PC-9 (cell line): ENCODE measurements at regions not wholly inside any gene's neighbourhood (a gene's known extent, or its start where the extent isn't known, plus 50 kb on each side); places are given as distances from the start of the nearest gene placed in this dataset.

Experiments
- BruUV-seq: library from RNA; stranded (reverse); fragments of 400-500 nt; replicated peaks from 2 replicates; lab custom pipeline; 2021; lab: Mats Ljungman, UMichigan
- CTCF ChIA-PET: fragments of 300-600 bp; sonication (Branson Sonifier 250); formaldehyde crosslinking; loops from one replicate; lab custom pipeline; 2022; ENCODE audit warnings: antibody characterized with exemption; lab: Charles Lee
- POLR2A ChIA-PET: fragments of 300-600 bp; sonication (Branson Sonifier 250); formaldehyde crosslinking; loops from one replicate; lab custom pipeline; 2022; ENCODE audit warnings: antibody characterized with exemption; ENCODE audit not compliant: unreplicated experiment; lab: Charles Lee
- DNase-seq, 2 experiments: peaks; one replicate each; pipeline versions ENCODE4 v3.0.0 to v3.0.0-alpha.2; 2015 to 2022; ENCODE audit warnings: mixed read lengths in 1 of 2
- H2AFZ ChIP-seq: fragments of 200-600 bp; sonication (generic); 2 replicates; pipeline ENCODE4 v1.8.1; 2017; ENCODE audit warnings: antibody characterized with exemption
- H3F3A ChIP-seq: fragments of 200-600 bp; sonication (generic); 2 replicates; pipeline ENCODE4 v1.8.1; 2017; ENCODE audit warnings: antibody characterized with exemption, mild to moderate bottlenecking, low read depth; ENCODE audit not compliant: insufficient read depth
- H3K27ac ChIP-seq: fragments of 200-600 bp; sonication (generic); 2 replicates; pipeline ENCODE4 v1.6.1; 2016; ENCODE audit warnings: mixed run types
- H3K27me3 ChIP-seq: fragments of 200-600 bp; sonication (generic); 2 replicates; pipeline ENCODE4 v1.6.1; 2016; ENCODE audit warnings: low read depth, mixed run types; ENCODE audit not compliant: insufficient read depth
- H3K36me3 ChIP-seq: fragments of 200-600 bp; sonication (generic); 2 replicates; pipeline ENCODE4 v1.6.1; 2016; ENCODE audit warnings: low read depth, mixed run types
- H3K4me1 ChIP-seq: fragments of 200-600 bp; sonication (generic); replicated peaks from 2 replicates; pipeline ENCODE4 v1.6.1; 2016; ENCODE audit warnings: mixed run types; ENCODE audit not compliant: insufficient read depth
- H3K4me2 ChIP-seq: fragments of 200-600 bp; sonication (generic); 2 replicates; pipeline ENCODE4 v1.6.1; 2017; ENCODE audit warnings: mixed run types
- H3K4me3 ChIP-seq: fragments of 200-600 bp; sonication (generic); 2 replicates; pipeline ENCODE4 v1.6.1; 2016; ENCODE audit warnings: mixed run types
- H3K79me2 ChIP-seq: fragments of 200-600 bp; sonication (generic); 2 replicates; pipeline ENCODE4 v1.6.1; 2017; ENCODE audit warnings: low read depth, mixed run types
- H3K9me2 ChIP-seq: fragments of 200-600 bp; sonication (generic); 2 replicates; pipeline ENCODE4 v1.8.1; 2017; ENCODE audit warnings: mild to moderate bottlenecking; ENCODE audit not compliant: insufficient read depth
- H3K9me3 ChIP-seq: fragments of 200-600 bp; sonication (generic); 2 replicates; pipeline ENCODE4 v1.8.1; 2016; ENCODE audit warnings: low read depth; ENCODE audit not compliant: insufficient read depth
- H4K20me1 ChIP-seq: fragments of 200-600 bp; sonication (generic); 2 replicates; pipeline ENCODE4 v1.8.1; 2017; ENCODE audit not compliant: insufficient read depth
- CTCF ChIP-seq: fragments of 200-600 bp; sonication (generic); conservative IDR thresholded peaks from 2 replicates; pipeline ENCODE4 v1.6.1; 2017; ENCODE audit warnings: mixed run types, antibody characterized with exemption, mild to moderate bottlenecking, moderate library complexity
- EZH2 ChIP-seq: fragments of 200-600 bp; sonication (generic); IDR thresholded peaks from 2 replicates; pipeline ENCODE4 v1.8.0; 2017; ENCODE audit warnings: antibody characterized with exemption, low read depth
- intact Hi-C: fragments of 100-400 bp; cut with micrococcal nuclease; formaldehyde crosslinking; loops from one replicate; pipeline ENCODE4 v1.10.0; 2022; ENCODE audit not compliant: unreplicated experiment

- H3K27ac ChIP-seq = no peak overlapping the region
- intact Hi-C loops = no loop called here
- no peak overlapping the region for H2AFZ ChIP-seq
- ChIA-PET CTCF (no interaction called here), POLR2A (no interaction called here)
- TF ChIP-seq CTCF (no peak), EZH2 (no peak)
- no peaks in the 10 kb centered on the region for H3F3A ChIP-seq
- no peak overlapping the region for H3K4me3 ChIP-seq
- no peaks in the 10 kb centered on the region for H3K9me2 ChIP-seq
- no peaks in the 10 kb centered on the region for H3K79me2 ChIP-seq
- H3K4me1 ChIP-seq = no peaks in the 10 kb centered on the region
- H4K20me1 ChIP-seq = no peaks in the 10 kb centered on the region
- no peak overlapping the region for H3K4me2 ChIP-seq
- H3K36me3 ChIP-seq = no peaks in the 10 kb centered on the region
- no peaks in the 10 kb centered on the region for H3K9me3 ChIP-seq
- no peaks in the 10 kb centered on the region for H3K27me3 ChIP-seq
- no peak for DNase-seq
- no TSS peak for BruUV-seq
Measured at GRCh38 chr17:36833279-36833678, 104.0 kb upstream of the LHX1 start.

GRCh38 chr17:36835036-36835435 is 102.2 kb upstream of the LHX1 start:
- Histone ChIP-seq H3K36me3 (no peaks in the 10 kb centered on the region), H3K9me2 (no peaks in the 10 kb centered on the region), H3K27ac (no peak overlapping the region), H3K27me3 (no peaks in the 10 kb centered on the region), H3K4me2 (no peak overlapping the region), H3K4me3 (no peak overlapping the region), H3K79me2 (no peaks in the 10 kb centered on the region), H4K20me1 (no peaks in the 10 kb centered on the region), H3K4me1 (no peaks in the 10 kb centered on the region), H3F3A (no peaks in the 10 kb centered on the region), H2AFZ (no peak overlapping the region), H3K9me3 (no peaks in the 10 kb centered on the region)
- intact Hi-C loops = no loop called here
- BruUV-seq = no TSS peak
- TF ChIP-seq EZH2 = no peak
- no peak for TF ChIP-seq CTCF
- DNase-seq = no peak
- CTCF ChIA-PET = no interaction called here
- POLR2A ChIA-PET = interaction anchor here (0.6 kb wide), 1 partner anchor 127 kb away, joined by 6 read pairs; no protein-coding TSS in a partner anchor

- no TSS peak for BruUV-seq
- POLR2A ChIA-PET = no interaction called here
- no peak for DNase-seq
Measured at GRCh38 chr17:36837195-36837938, 99.9 kb upstream of the LHX1 start.

More at GRCh38 chr17:36837195-36837938, 99.9 kb upstream of the LHX1 start:
- intact Hi-C loops = no loop called here
- H3K9me2 ChIP-seq = no peaks in the 10 kb centered on the region
- H3K9me3 ChIP-seq = no peaks in the 10 kb centered on the region
- H4K20me1 ChIP-seq = no peaks in the 10 kb centered on the region
- no peaks in the 10 kb centered on the region for H3K36me3 ChIP-seq
- no peaks in the 10 kb centered on the region for H3K4me1 ChIP-seq
- no peak overlapping the region for H3K4me3 ChIP-seq
- no peak overlapping the region for H3K27ac ChIP-seq
- H3K27me3 ChIP-seq = no peaks in the 10 kb centered on the region
- no peak overlapping the region for H3K4me2 ChIP-seq
- no peak overlapping the region for H2AFZ ChIP-seq
- no peak for TF ChIP-seq EZH2
- no peak for TF ChIP-seq CTCF
- no peaks in the 10 kb centered on the region for H3K79me2 ChIP-seq
- no peaks in the 10 kb centered on the region for H3F3A ChIP-seq
- CTCF ChIA-PET = no interaction called here
